RWPE1 (cell line): ENCODE measurements at regions not wholly inside any gene's neighbourhood (a gene's known extent, or its start where the extent isn't known, plus 50 kb on each side); places are given as distances from the start of the nearest gene placed in this dataset.

Experiments used
- CTCF ChIA-PET: fragments of 350-600 bp; sonication (Branson Sonifier 250); formaldehyde crosslinking; extraction: SDS; loops from one replicate; lab custom pipeline; 2021; lab: Yijun Ruan, JAX
- POLR2A ChIA-PET: fragments of 400-600 bp; formaldehyde crosslinking; extraction: SDS; loops from one replicate; lab custom pipeline; 2020; ENCODE audit warnings: antibody characterized with exemption; ENCODE audit not compliant: low non-redundant PET; lab: Yijun Ruan, JAX
- DNase-seq: peaks from one replicate; pipeline ENCODE4 v3.0.0; 2012; ENCODE audit warnings: low spot score
- H3K27ac ChIP-seq: fragments of 450-650 bp; 2 replicates; pipeline ENCODE4 v1.5.1; 2017
- TF ChIP-seq, protein P1 (sequence below): fragments of 450-650 bp; conservative IDR thresholded peaks from 2 replicates; pipeline ENCODE4 v1.5.1; 2017; ENCODE audit warnings: low read depth, mild to moderate bottlenecking

DNA sequence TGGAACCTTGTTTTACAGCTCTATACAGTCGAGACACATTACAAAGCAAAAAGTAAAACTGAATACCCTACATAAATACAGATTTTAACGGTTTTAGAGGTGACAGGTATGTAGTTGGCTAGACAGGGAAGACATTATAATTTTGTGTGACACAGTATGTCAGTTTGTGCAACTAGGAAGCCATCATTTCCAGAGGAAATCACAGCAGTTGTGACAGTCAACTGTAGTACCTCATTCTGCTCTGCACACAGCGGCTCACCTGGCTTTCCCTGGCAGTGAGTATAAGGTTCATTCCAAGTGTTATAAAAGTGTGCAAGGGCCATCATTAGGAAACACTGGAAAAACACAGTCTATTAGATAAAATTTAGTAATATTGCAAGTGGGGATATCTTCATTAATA lies 501.6 kb upstream of the PHF14 start:
- ChIA-PET CTCF (no interaction called here), POLR2A (no interaction called here)
- no peak for DNase-seq
- TF ChIP-seq, protein P1, sequence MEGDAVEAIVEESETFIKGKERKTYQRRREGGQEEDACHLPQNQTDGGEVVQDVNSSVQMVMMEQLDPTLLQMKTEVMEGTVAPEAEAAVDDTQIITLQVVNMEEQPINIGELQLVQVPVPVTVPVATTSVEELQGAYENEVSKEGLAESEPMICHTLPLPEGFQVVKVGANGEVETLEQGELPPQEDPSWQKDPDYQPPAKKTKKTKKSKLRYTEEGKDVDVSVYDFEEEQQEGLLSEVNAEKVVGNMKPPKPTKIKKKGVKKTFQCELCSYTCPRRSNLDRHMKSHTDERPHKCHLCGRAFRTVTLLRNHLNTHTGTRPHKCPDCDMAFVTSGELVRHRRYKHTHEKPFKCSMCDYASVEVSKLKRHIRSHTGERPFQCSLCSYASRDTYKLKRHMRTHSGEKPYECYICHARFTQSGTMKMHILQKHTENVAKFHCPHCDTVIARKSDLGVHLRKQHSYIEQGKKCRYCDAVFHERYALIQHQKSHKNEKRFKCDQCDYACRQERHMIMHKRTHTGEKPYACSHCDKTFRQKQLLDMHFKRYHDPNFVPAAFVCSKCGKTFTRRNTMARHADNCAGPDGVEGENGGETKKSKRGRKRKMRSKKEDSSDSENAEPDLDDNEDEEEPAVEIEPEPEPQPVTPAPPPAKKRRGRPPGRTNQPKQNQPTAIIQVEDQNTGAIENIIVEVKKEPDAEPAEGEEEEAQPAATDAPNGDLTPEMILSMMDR = no peak
- no peak overlapping the region for H3K27ac ChIP-seq

DNA sequence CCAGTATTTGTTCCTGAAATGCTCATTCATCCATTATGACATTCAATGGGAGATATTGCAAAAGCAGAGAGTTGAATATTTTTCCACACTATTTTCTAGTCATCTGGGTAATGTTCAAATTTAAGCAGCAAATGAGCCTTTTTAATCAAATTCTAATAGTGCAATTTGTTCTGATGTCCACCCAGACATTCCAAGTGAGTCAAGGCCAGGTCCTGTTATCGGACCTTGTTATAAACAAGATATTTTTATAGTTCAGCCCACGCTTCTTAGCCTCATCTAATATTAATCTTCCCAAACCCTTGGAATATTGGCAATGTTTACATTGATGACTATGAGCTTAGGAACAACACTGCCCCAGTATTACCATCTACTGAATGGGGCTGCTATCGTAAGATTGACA lies 500.1 kb upstream of the PHF14 start:
- TF ChIP-seq, protein P1 = no peak
- no peak for DNase-seq
- ChIA-PET CTCF (no interaction called here), POLR2A (no interaction called here)
- H3K27ac ChIP-seq = no peak overlapping the region

DNA sequence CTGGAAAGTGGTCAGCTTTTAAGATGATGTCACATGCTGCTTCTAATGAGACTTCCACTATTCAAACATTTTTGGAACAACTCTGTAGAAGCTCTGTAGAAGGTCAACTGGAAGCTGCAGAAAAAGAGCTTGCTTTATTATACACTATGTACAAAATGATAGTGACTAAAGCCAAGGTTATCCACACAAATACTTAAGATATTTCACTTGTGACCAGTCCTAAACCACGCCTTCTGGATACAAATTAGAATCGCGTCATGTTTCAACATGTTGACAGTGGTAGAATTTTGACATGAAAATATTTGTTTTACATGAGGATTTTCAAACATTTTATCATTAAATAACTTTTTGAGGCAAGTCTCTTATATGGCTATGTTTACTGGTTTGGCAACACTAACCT lies 499.6 kb upstream of the PHF14 start:
- no peak overlapping the region for H3K27ac ChIP-seq
- CTCF ChIA-PET = no interaction called here
- TF ChIP-seq, protein P1 = no peak
- POLR2A ChIA-PET = no interaction called here
- peak; percentile 6 for DNase-seq

DNA sequence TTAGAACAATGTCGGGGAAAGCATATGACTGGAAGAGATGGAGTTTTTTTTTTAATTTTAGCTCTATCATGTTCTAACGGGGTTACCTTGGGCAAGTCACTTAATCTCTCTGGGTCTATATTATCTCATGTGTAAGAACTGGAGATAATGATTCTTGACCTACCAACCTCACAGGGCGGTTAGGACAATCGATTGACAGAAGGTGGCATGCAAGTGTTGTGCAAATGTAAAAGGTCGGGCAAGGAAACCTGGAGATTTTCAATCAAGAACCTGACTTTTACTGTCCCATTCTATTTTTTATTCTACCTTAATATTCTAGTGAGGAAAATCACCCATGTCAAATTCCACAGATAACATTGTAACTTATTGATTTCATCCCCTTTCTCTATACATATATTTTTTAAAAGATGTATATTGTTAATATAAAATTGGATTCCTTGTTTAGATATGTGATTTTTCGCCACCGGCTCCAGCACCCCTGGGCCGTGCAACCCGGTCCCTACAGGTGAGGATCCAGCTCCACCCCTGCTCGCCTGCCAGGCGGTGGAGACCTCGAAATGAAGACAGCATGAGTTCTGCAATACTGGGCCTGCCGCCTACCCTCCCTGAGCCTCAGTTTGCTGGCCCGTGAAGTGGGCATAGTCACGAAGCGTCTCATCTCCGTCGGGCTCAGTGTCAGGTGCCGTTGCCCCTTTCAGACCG lies 497.6 kb upstream of the PHF14 start:
- H3K27ac ChIP-seq = no peak overlapping the region
- TF ChIP-seq, protein P1 = no peak
- DNase-seq = no peak
- ChIA-PET POLR2A (no interaction called here), CTCF (interaction anchor here (0.7 kb wide), 1 partner anchor 413 kb away, joined by 3 read pairs; no protein-coding TSS in a partner anchor)

DNA sequence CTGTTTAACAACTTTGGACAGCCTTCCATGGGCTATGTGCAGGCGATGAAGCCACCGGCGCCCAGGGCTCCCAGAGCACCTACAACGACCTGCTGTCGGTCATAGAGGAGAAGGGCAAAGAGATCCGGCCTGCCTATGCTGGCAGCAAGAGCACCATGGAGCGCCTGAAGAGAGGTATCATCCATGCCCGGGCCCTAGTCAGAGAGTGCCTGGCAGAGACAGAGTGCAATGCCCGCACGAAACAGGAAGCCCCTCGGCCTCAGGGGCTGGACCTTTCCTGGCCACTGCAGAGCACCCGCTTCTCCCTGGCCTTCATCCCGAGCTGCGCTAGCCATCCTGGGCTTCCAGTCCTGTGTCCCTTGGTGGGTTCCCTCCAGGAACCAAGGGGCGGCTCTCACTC lies 497.0 kb upstream of the PHF14 start:
- DNase-seq = no peak
- CTCF ChIA-PET = interaction anchor here (0.7 kb wide), 1 partner anchor 412 kb away, joined by 3 read pairs; no protein-coding TSS in a partner anchor
- H3K27ac ChIP-seq = no peak overlapping the region
- TF ChIP-seq, protein P1 = no peak
- POLR2A ChIA-PET = no interaction called here

DNA sequence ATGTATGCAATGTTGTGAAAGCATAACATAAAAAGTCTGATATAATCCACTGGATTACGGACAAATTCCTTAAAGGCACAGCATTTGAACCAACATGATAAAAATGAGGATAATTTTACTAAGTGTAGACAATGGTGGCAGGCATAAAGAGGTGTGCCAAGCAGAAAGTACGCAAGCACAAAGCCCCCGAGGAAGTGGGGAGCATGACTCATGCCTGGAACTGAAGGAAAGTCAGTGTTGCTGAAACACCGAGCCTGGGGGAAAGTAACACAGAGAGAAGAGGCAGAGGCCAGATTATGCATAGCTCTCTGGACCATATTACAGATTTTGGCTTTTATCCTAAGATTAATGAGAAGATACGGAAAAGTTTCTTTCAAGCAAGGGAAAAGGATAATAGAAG lies 490.0 kb upstream of the PHF14 start:
- POLR2A ChIA-PET = no interaction called here
- TF ChIP-seq, protein P1 = no peak
- CTCF ChIA-PET = no interaction called here
- H3K27ac ChIP-seq = no peak overlapping the region
- peak; percentile 1 for DNase-seq
